HG03095 (cell line): ENCODE measurements at regions not wholly inside any gene's neighbourhood (a gene's known extent, or its start where the extent isn't known, plus 50 kb on each side); places are given as distances from the start of the nearest gene placed in this dataset.

Experiments used
- ATAC-seq: cut with Tn5 transposase; IDR thresholded peaks from one replicate; pipeline ENCODE4 v1.9.1; 2021; ENCODE audit warnings: moderate library complexity; ENCODE audit not compliant: unreplicated experiment

- ATAC-seq = no peak
These were observed 329.7 kb upstream of the JARID2 start for GRCh38 chr6:14915888-14916832.

DNA sequence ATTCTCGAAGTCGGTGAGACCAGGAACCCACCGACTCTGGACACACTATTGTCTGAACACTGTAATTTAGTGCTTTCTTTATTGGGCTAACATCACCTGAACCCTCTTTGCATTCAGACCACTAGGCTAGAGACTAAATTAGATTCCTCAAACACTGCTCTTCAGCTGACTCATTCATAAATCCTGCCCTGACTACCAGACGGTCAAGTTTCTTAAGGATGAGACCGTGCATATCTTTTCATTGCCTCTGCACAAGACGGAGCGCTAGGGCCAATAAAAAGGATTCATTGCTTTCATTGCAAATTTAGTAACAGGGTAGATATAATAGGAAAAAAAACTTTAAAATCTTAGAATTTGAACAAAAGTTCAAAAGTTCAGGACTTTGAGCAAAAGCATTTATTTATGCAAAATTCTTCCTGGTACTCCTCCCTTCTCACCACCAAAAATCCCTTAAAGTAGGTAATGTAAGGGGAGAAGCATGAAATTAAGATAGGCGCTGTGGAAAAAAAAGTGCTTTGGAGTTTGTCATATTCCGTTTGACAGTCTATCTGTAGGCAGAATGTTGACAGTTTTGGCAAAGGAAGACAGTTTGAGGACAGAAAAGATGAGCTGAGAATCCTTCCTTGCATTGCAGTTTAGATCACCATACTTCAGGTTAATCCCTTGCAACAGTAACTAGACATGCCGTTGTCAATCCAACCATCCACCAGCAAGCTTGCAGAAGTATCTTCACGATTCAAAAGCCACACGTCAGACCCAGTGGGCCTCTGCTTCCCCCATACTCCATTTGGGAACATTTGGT is 328.6 kb upstream of the JARID2 start:
- ATAC-seq = no peak

DNA sequence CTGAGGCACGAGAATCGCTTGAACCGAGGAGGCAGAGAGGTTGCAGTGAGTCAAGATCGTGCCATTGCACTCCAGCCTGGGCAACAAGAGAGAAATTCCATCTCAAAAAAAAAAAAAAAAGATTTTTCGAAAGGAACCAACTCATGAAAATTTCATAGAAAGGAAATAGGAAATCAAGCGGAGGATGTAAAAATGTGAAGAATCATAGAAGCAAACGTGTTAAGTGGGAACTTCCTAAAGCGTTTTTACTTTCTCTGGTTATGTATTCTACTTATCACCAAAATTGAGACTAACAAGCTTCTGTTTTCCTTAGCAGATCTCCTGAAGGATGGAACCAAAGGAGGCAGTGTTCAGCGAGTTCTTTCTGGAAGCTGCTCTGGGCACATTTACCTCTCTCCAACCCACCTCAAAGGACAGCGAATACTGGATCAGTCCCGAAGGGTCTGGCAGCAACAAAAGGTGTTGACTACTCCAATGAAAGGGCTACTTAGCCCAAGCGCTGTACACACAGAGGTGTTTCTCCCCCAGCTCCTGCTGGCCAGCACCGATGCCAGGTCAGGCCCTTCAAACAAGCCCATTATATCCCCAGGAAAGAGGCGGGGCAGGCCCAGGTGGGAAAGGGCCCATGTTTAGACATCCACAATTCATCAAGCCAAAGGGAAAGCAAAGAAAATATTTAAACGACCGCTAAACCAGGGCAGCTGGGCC is 327.5 kb upstream of the JARID2 start:
- no peak for ATAC-seq

DNA sequence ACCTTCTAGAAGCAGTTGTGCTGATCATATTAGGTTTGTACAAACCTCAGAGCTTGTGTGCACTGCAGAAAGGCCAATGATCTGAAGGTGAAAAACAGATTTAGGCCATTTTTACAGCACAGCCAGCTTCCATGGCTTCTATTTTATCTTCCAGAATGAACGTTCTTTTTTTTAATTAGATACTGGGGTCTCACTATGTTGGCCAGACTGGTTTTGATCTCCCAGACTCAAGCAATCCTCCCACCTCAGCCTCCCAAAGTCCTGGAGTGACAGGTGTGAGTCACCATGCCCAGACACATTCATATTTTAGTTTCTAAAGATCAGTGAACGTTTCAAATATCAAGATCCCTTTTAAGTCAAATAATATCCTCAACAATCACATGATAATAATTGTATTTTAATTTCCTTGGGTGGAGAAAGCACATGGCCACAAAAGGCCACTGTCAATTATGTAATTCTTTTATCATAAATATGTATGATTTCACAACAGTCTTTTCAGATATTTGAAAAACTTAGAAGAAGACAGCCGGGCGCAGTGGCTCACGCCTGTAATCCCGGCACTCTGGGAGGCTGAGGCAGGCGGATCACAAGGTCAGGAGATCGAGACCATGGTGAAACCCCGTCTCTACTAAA is 326.7 kb upstream of the JARID2 start:
- ATAC-seq = no peak

DNA sequence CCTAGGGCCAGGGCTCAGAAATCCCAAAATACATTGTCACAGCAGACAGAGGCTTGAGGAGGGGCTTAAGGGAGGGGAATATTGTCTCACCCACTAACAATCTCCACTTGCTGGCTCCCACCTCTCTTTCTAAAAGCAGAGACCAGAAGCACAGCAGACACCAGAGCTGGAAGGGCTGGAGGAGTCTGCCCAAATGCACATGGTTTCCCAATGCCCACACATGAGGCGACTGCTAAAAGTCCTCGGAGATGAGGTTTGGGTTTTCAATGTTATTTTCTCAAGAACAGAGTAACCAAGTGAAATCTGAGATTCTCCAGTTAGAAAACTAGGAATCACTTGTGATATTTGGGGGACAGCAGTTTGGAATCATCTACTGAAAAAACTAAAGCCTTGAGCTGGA is 325.6 kb upstream of the JARID2 start:
- ATAC-seq = no peak

GRCh38 chr6:14921170-14921569 is 324.7 kb upstream of the JARID2 start:
- ATAC-seq = no peak

GRCh38 chr6:14921878-14922671 is 323.8 kb upstream of the JARID2 start:
- no peak for ATAC-seq

DNA sequence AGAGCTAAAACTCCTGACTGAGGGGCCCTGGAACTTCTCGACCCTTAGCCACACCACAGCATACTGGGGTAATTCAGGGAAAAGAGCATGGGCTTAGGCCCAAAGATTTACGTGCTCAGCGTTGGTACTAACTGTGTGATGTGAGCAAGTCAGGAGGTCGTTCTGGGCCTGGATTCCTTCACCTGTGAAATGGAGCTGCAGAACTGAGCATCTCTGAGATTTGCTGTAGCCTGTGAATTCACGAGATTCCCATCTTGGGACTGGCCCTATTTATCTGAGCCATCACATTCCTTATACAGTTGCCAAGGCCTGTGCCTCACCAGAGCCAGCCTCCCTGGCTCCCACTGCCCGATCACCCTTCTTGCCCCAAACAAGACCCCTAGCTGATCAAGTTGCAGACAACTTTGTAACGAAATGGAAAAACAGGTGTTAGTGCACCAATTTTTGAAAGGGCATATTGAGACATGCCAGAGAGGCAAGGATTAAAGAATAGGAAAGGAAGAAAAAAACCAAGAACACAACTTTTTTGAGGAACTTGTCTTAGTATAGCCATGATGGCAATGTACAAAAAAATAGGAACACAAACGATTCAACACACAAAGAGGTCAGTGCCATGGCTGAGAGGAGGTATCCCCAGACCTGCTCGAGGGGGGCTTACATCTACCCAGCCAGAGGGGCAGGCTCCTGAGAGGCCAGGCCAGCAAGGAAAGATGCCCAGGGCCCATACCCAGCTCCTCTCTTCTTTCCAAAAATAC is 323.0 kb upstream of the JARID2 start:
- no peak for ATAC-seq

DNA sequence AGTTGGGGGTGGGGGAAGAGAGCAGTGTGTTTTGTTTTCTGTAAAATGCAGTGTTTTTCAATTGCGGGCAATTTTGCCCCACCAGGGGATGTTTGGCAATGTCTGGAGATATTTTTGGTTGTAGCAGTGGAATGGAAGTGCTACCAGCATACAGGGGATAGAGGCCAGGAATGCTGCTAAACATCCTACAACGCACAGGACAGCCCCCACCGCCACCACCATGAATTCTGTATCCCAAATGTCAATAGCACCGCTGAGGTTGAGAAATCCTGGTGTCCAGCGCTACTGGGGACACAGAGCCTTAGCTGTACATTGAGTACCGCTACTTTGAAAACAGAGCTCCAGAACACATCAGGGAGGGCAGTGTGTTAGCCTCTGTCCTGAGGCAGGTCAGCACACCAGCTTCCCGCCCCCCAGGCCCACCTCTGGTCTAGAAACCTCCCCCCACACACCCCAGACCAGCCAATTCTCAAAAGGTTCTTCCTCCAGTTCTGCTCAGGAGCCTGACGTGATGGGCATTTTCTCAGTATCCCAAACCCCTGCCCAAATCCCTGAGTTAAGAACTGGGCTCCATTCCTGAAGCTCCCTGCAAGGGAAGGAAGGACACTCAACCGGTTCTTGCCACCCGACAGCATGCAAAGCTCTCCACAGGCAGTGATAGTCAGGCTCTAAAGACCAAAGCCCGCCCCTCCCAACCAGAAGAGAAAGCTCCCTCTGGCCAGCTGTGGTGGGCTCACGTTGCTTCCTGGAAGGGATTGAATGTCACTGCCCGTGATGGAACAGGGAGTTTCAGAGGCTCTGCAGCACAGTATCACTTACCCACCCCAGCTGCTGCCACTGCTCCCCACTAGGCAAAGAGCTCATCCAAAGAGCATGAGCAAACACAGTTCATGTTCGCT is 321.5 kb upstream of the JARID2 start:
- ATAC-seq = no peak

DNA sequence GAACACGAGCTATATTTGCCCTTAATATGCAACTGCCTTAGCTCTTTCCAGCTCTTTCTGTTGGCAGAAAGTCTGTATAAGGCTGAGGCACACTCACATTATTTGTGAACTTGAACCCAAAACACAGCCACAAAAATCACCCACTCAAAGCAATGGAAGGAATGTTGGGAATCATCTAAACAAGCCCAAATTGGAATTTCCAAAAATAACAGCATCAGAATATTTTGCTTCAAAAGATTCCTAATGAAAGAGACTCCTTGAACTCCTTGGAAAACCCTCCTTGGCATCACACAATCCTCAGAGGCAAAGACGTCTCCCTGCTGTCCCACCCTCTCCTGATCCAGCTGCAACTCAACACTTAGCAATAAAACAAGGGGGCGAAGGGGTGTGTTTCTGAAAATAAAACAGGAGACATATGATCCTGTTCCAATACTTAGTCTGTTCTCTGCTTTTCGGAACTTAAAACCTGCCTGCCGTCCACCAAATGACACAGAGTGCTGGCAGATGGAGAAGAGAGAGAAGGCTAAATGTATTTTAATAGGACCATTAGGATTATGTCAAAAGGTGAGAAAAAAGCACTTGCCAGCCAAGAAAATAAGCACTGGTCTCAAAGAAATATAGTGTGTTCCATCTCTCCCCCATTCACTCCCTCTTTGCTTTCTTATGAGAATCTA is 320.7 kb upstream of the JARID2 start:
- ATAC-seq = no peak

DNA sequence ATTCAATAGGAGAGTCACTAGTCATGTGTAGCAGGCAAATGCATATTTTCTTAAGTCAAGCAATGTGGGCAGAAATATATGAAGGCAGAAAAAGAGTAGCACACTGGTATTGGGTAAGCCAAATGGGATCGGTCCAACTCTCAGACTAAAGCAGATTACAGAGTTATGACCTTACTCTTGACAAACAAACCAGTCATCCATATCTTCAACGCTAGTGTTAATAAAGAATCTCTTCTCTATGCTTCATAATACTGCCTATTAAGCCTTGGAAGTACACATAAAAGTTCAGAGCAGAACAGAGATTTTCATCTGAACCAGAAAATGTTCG is 320.2 kb upstream of the JARID2 start:
- ATAC-seq = no peak

DNA sequence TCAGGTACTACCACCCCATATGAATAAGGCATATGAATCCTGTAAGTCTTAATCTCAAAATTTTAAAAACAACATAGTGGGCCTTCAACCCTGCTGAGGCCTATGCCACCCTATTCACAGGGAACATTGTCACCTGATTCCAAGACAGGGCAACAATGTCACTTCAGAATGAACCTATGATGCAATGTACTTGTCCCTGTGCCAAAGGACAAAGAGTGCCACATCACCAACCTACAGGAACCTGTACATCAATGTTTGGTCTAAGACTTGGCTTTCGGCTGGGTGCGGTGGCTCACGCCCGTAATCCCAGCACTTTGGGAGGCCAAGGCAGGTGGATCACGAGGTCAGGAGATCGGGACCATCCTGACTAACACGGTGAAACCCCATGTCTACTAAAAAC is 318.5 kb upstream of the JARID2 start:
- ATAC-seq = no peak

GRCh38 chr6:14929291-14929690 is 316.6 kb upstream of the JARID2 start:
- no peak for ATAC-seq

- ATAC-seq = no peak
These were observed 315.4 kb upstream of the JARID2 start for GRCh38 chr6:14930366-14930989.

- no peak for ATAC-seq
These were observed 313.2 kb upstream of the JARID2 start for GRCh38 chr6:14932485-14933182.

GRCh38 chr6:14933183-14933544 is 312.7 kb upstream of the JARID2 start:
- ATAC-seq = no peak

DNA sequence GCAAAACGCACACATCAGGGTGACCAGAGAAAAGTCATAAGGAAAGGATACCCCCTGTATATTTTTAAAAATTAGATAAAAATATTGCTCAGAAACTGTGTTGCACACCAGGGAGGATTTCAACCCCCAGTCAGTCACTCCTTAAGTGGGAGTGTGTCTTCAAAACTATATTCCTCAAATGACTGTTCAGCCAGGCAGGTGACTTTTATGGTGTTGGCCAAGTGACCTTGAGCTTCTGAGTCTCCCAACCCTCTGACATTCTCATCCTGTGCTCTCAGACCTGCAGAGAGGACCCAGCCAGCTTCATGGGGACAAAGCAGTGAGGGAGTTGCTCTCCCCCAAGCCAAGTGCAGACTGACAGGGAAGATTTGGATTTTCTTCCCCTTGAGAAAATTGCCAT is 311.9 kb upstream of the JARID2 start:
- ATAC-seq = no peak
